HepG2 (cell line): ENCODE measurements at regions not wholly inside any gene's neighbourhood (a gene's known extent, or its start where the extent isn't known, plus 50 kb on each side); places are given as distances from the start of the nearest gene placed in this dataset.

ENCODE experiments used
- ATAC-seq: fragments of 200-7000 bp; cut with Tn5 transposase; 3 replicates; pipeline ENCODE4 v1.9.1; 2020; ENCODE audit warnings: mild to moderate bottlenecking, moderate library complexity
- BruUV-seq: library from RNA; stranded (reverse); fragments of 400-500 nt; replicated peaks from 2 replicates; lab custom pipeline; 2021; lab: Mats Ljungman, UMichigan
- CTCF ChIA-PET: fragments of 300-600 bp; formaldehyde crosslinking; extraction: SDS; loops from one replicate; lab custom pipeline; 2021; ENCODE audit warnings: low total read pairs, inconsistent platforms, low intra/inter-chr PET ratio; lab: Yijun Ruan, JAX
- POLR2A ChIA-PET: fragments of 350-600 bp; sonication (Branson Sonifier 250); formaldehyde crosslinking; loops from one replicate; lab custom pipeline; 2020; ENCODE audit warnings: antibody characterized with exemption, inconsistent platforms; lab: Yijun Ruan, JAX
- DNase-seq: peaks from one replicate; pipeline ENCODE4 v3.0.0-alpha.2; 2015; ENCODE audit warnings: low spot score
- FAIRE-seq: peaks from 3 replicates; lab custom pipeline; 2011; peaks lifted over from hg19 to GRCh38; lab: Jason Lieb, UNC
- H2AFZ ChIP-seq: one replicate; pipeline ENCODE4 v1.6.1; 2011; ENCODE audit warnings: low read length, inconsistent platforms
- H3K27ac ChIP-seq: fragments of 300-600 bp; 3 replicates; pipeline ENCODE4 v1.8.0; 2011; ENCODE audit warnings: mixed run types, mild to moderate bottlenecking, mixed read lengths, low read length, inconsistent platforms; ENCODE audit not compliant: insufficient read depth; ENCODE audit errors: extremely low read length
- H3K27me3 ChIP-seq, 2 experiments: fragments of 200-600 bp in 1 of 2; 2 replicates in 1 of 2; 3 replicates in 1 of 2; pipeline versions ENCODE4 v1.6.0 to v1.8.0; 2011; ENCODE audit warnings: low read length in 2 of 2, mild to moderate bottlenecking in 2 of 2, moderate library complexity in 2 of 2, inconsistent platforms in 1 of 2; ENCODE audit not compliant: insufficient read depth in 2 of 2, control insufficient read depth in 1 of 2
- H3K36me3 ChIP-seq, 2 experiments: fragments of 200-600 bp in 1 of 2; replicated peaks in 1 of 2; 2 replicates in 1 of 2; 3 replicates in 1 of 2; pipeline versions ENCODE4 v1.5.1 to v1.8.0; 2011; ENCODE audit warnings: low read length in 2 of 2, inconsistent platforms in 1 of 2; ENCODE audit not compliant: insufficient read depth in 2 of 2, control insufficient read depth in 1 of 2
- H3K4me1 ChIP-seq: 2 replicates; pipeline ENCODE4 v1.5.1; 2012; ENCODE audit warnings: low read length, inconsistent platforms; ENCODE audit not compliant: insufficient read depth
- H3K4me2 ChIP-seq: 2 replicates; pipeline ENCODE4 v1.6.0; 2011; ENCODE audit warnings: low read depth, low read length, inconsistent platforms
- H3K4me3 ChIP-seq, 3 experiments: fragments of 200-600 bp in 1 of 3; sonication (generic), shearing (Covaris generic) in 1 of 3; replicated peaks in 1 of 3; 2 replicates each; pipeline ENCODE4 v1.5.1; 2011 to 2016; ENCODE audit warnings: low read length in 3 of 3, inconsistent platforms in 2 of 3, low read depth in 2 of 3, mild to moderate bottlenecking in 2 of 3, control low read depth in 1 of 3, mixed read lengths in 1 of 3; ENCODE audit not compliant: insufficient read depth in 1 of 3
- H3K79me2 ChIP-seq: one replicate; pipeline ENCODE4 v1.6.1; 2011; ENCODE audit warnings: low read length, inconsistent platforms; ENCODE audit not compliant: insufficient read depth
- H3K9ac ChIP-seq: 2 replicates; pipeline ENCODE4 v1.6.0; 2011; ENCODE audit warnings: mild to moderate bottlenecking, low read depth, low read length, inconsistent platforms; ENCODE audit not compliant: insufficient read depth
- H3K9me3 ChIP-seq: 2 replicates; pipeline ENCODE4 v1.5.1; 2012; ENCODE audit warnings: mild to moderate bottlenecking, low read length
- H4K20me1 ChIP-seq: 2 replicates; pipeline ENCODE4 v1.6.0; 2011; ENCODE audit warnings: inconsistent platforms, mild to moderate bottlenecking, low read length, moderate library complexity; ENCODE audit not compliant: insufficient read depth
- ARID2 ChIP-seq: sonication (generic); formaldehyde crosslinking; IDR thresholded peaks from 2 replicates; pipeline ENCODE4 v1.8.1; 2022; ENCODE audit warnings: mild to moderate bottlenecking, missing genetic modification reagents, borderline replicate concordance
- CTCF ChIP-seq: sonication (generic); formaldehyde crosslinking; IDR thresholded peaks from 2 replicates; pipeline ENCODE4 v1.5.0; 2020; ENCODE audit warnings: mild to moderate bottlenecking, missing genetic modification reagents, moderate library complexity
- HINFP ChIP-seq: sonication (generic); formaldehyde crosslinking; IDR thresholded peaks from 2 replicates; pipeline ENCODE4 v1.4.0; 2020; ENCODE audit warnings: low read depth, mild to moderate bottlenecking, missing genetic modification reagents
- HNF1B ChIP-seq: sonication (generic); formaldehyde crosslinking; IDR thresholded peaks from 2 replicates; pipeline ENCODE4 v1.5.1; 2020; ENCODE audit warnings: mild to moderate bottlenecking, moderate library complexity, missing genetic modification reagents
- IKZF4 ChIP-seq: sonication (generic); formaldehyde crosslinking; IDR thresholded peaks from 2 replicates; pipeline ENCODE4 v1.5.1; 2020; ENCODE audit warnings: borderline replicate concordance, mild to moderate bottlenecking, low read depth, missing genetic modification reagents; ENCODE audit errors: not compliant biosample characterization
- MTA3 ChIP-seq: sonication (generic); formaldehyde crosslinking; IDR thresholded peaks from 2 replicates; pipeline ENCODE4 v1.4.0; 2020; ENCODE audit warnings: missing genetic modification reagents
- ZBTB34 ChIP-seq: sonication (generic); formaldehyde crosslinking; IDR thresholded peaks from 2 replicates; pipeline ENCODE4 v1.8.0; 2022; ENCODE audit warnings: mild to moderate bottlenecking, missing genetic modification reagents
- ZNF280B ChIP-seq: sonication (generic); formaldehyde crosslinking; IDR thresholded peaks from 2 replicates; pipeline ENCODE4 v1.5.0; 2020; ENCODE audit warnings: missing genetic modification reagents, mild to moderate bottlenecking, borderline replicate concordance
- ZNF333 ChIP-seq: sonication (generic); formaldehyde crosslinking; IDR thresholded peaks from 2 replicates; pipeline ENCODE4 v1.4.0; 2020; ENCODE audit warnings: mild to moderate bottlenecking, missing genetic modification reagents, borderline replicate concordance
- in situ Hi-C: cut with HindIII; loops from 2 replicates; pipeline ENCODE4 v1.10.0; 2017; ENCODE audit warnings: low pct_unique_long_range_greater_than_20kb; ENCODE audit not compliant: extremely low pct_ligation_motif_present
- intact Hi-C: fragments of 100-400 bp; cut with micrococcal nuclease; formaldehyde crosslinking; loops from one replicate; pipeline ENCODE4 v1.10.0; 2022; ENCODE audit not compliant: unreplicated experiment

GRCh38 chr15:24777307-24777706 is 101.7 kb downstream of the NPAP1 start:
- FAIRE-seq (no peak), DNase-seq (no peak), ATAC-seq (no peak)
- no peak overlapping the region for H3K4me2 ChIP-seq
- no TSS peak for BruUV-seq
- no peak overlapping the region for H3K9ac ChIP-seq
- no peaks in the 10 kb centered on the region for H3K79me2 ChIP-seq
- in situ Hi-C loops (no loop called here), intact Hi-C loops (no loop called here)
- CTCF ChIA-PET: no interaction called here
- POLR2A ChIA-PET: no interaction called here
- H3K36me3 ChIP-seq: no peaks in the 10 kb centered on the region
- H3K9me3 ChIP-seq: peaks cover 70% of the 10 kb centered on the region
- no peak overlapping the region for H3K4me3 ChIP-seq
- H2AFZ ChIP-seq: no peak overlapping the region
- H4K20me1 ChIP-seq: no peaks in the 10 kb centered on the region
- no peaks in the 10 kb centered on the region for H3K27me3 ChIP-seq
- no peak overlapping the region for H3K27ac ChIP-seq
- TF ChIP-seq MTA3 (no peak), ZNF333 (CRISPR knock-in tag) (no peak), HINFP (CRISPR knock-in tag) (no peak), CTCF (CRISPR knock-in tag) (no peak), ZNF280B (CRISPR knock-in tag) (no peak), IKZF4 (CRISPR knock-in tag) (no peak), ARID2 (CRISPR knock-in tag) (no peak), HNF1B (CRISPR knock-in tag) (no peak), ZBTB34 (CRISPR knock-in tag) (no peak)
- no peaks in the 10 kb centered on the region for H3K4me1 ChIP-seq
